ENCODE measurements at regions not wholly inside any gene's neighbourhood (a gene's known extent, or its start where the extent isn't known, plus 50 kb on each side); places are given as distances from the start of the nearest gene placed in this dataset.

GRCh38 chr5:44884036-44884435, 75.3 kb downstream of the MRPS30 start:
- no peak for TF ChIP-seq CTCF (IDR thresholded peaks at IDR 0.05)
- TF ChIP-seq MAX (IDR thresholded peaks at IDR 0.05): no peak
- no peak for TF ChIP-seq EHF (CRISPR knock-in tag; IDR thresholded peaks at IDR 0.05)
- no peak for TF ChIP-seq POLR2A (IDR thresholded peaks at IDR 0.05; ENCODE audit: low read length)
